Sciatic nerve (tissue), 2 donors: ENCODE measurements at regions not wholly inside any gene's neighbourhood (a gene's known extent, or its start where the extent isn't known, plus 50 kb on each side); places are given as distances from the start of the nearest gene placed in this dataset.

ENCODE experiments used
- ATAC-seq: fragments of 200-7000 bp; cut with Tn5 transposase; one replicate; pipeline ENCODE4 v1.9.1; 2020; ENCODE audit warnings: mild to moderate bottlenecking, moderate library complexity
- DNase-seq: peaks from one replicate; pipeline ENCODE4 v3.0.0-alpha.2; 2020; ENCODE audit warnings: low spot score
- intact Hi-C: fragments of 100-400 bp; cut with DNase I; formaldehyde crosslinking; loops from one replicate; pipeline ENCODE4 v1.14.2; 2022
- donor health status: DM: no; HTN: no; CAD: no.
- donor health status: DM: no; HTN: no; CAD: no.

DNA sequence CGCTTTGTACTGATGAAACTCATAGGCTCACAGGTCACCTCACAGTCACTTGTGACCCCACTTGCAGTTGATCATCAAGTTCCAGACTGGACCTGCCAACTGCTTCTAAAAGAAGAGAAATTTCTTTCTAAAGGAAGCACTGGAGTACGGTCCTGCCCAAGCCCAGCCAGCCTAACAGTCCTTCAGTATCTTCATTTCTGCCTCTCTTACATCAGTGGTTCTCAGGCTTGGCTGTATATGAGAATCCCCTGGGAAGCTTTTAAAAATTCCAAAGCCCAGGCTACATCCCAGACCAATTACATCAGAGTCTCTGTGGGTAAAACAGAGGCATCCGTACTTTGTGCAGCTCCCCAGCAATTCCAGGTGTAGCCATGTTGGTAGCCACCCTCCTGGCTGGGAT lies 282.1 kb downstream of the NFIB start:
- DNase-seq (no peak), ATAC-seq (peak; percentile 30)
- intact Hi-C loops = no loop called here

- intact Hi-C loops = no loop called here
- DNase-seq = no peak
- ATAC-seq = peak; percentile 87
Measured at GRCh38 chr9:14031060-14031414, 282.9 kb downstream of the NFIB start.

DNA sequence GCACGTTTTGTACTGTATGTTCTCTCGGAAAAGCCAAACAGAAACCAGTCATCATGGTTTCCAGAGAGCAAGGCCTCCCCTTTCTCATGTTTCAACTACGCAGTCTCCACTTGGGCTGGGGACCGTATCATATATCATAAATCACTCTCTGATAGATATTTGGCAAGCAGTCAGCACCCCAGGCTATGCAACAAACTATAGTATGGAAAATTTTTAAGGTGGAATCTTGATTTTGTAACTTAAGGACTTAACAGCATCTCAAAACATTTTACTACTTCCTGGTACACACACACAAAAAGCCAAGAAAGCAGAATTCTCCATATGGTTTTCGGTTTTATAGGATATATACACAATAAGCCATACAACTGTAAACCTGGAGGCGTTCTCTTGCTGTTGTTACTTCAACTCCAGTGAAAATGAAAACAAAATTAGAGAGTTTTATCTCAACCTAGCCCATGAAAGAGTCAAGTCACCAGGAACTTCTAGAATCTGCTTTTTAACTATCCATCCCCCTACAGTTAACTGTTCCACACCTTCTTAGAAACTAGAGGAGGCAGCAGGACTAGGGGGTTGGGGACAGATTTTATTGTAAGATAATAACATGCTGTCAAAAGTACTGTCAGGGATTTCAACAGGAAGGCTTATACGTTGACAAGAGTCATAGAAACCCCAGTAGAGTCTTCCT lies 283.4 kb downstream of the NFIB start:
- no peak for DNase-seq
- intact Hi-C loops = no loop called here

DNA sequence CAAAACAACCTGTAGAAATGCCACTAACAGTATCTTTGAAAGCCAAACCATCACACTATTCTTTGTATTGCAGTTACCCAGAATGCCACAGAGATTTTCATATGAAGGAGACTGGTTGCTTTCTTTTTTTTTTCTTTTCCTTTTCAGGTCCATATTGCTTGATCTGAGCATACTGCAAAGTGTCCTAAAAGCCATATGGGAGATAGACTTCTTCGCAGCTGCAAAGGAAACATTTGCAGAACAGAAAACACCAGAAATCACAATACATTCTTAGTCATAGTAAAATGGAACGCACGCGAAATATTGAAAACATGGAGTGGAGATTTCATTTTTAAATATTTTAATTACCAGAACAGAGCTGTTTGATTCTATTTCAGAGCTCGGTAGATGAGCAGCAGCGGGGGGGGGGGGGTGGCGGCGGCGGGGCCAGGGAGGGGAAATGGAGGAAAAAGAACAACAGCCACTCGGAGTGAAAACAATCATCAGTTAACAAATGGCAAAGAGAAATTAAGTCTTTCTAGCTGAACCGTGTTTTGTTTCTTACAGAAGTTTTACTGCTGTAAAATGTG lies 284.1 kb downstream of the NFIB start:
- DNase-seq = no peak
- intact Hi-C loops = no loop called here
- ATAC-seq = peak; percentile 3

More for the DNA sequence above, 283.4 kb downstream of the NFIB start:
- ATAC-seq = peak; percentile 63

- DNase-seq (no peak), ATAC-seq (no peak)
- intact Hi-C loops = no loop called here
Measured at GRCh38 chr9:14027116-14027800, 286.7 kb downstream of the NFIB start.

DNA sequence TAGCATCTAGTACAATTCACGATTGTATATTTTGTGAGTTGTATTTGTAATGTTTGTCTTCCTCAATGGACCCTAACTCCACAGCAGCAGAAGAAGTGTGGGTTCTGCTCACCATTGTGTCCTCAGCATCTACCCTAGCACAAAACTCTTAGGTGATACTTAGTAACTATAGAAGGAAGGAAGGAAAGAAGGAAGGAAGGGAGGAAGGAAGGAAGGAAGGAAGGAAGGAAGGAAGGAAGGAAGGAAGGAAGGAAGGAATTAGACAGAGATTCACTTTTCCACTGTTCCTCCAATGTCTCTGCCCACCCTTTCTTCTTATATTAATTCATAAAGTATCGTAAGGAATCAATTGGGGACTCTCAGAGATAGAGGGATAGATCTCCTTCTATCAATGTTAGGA lies 288.2 kb downstream of the NFIB start:
- intact Hi-C loops = no loop called here
- DNase-seq = no peak
- ATAC-seq = no peak

DNA sequence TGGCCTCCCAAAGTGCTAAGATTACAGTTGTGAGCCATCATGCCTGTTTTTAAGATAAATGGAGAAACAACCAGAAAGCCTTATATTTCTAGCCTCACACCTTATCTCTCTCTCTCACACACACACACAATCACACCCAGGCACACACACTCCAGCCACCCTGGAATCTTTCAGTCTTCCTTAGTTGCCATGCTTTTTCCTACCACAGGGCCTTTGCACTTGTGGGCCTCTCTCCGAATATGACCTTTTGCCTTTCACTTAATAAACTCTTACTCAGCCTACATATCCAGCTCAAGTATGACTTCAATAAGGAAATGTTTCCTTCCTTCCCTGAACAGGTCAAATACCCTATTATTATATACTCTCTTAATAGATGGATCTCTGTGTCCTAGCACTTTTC lies 290.7 kb downstream of the NFIB start:
- ATAC-seq (no peak), DNase-seq (no peak)
- intact Hi-C loops = no loop called here

DNA sequence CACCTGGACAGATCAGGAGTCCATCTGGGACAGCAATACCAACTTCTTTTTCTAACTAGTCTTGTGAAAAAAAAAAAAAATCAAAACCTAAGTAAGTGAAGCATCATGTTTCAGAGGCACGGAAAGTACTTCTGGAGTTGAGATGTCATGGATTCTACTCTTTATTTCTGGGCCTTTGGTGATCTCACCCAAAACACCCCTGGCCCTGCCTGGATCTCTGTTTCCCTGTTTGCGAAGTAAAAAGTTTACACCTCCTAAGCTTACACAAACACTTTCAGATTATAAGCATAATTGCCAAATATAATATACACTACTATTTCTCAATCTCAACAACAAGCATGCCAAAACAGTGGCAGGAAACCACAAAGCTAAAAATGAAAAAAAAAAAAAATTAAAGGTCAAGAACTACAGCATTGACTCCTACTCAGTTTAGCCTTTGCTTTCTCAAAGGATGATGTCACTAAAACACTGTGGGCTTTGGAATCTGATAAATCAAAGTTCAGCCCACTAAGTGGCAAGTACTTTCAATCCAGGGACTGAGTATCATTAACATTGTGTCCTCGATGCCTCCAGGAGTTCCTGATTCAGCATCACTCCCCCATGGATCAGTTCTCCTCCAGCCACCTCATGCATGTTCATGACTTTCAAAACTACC lies 291.9 kb downstream of the NFIB start:
- DNase-seq (no peak), ATAC-seq (peak; percentile 43)
- intact Hi-C loops = no loop called here

GRCh38 chr9:14018081-14018480 lies 295.9 kb downstream of the NFIB start:
- intact Hi-C loops = no loop called here
- DNase-seq = no peak
- no peak for ATAC-seq

GRCh38 chr9:14014744-14015143 lies 299.2 kb downstream of the NFIB start:
- DNase-seq (no peak), ATAC-seq (no peak)
- intact Hi-C loops = no loop called here

DNA sequence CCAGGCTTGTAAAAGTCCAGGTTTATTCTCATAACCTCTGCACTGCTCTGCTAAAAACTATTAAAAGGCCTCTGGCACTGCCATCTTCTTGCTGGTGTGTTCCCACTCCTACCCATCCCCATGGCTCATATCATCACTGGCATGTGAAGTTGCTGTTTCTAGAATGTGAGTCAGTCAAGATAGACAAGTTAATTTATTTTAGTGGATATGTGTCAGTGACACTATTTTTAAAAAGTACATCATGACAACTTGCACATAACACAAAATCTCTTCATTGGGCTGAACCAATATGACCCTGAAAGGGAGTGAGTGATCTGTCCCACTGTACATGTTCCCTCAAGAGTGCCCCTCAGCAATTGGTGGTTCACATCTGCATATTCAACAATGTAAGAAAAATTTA lies 299.7 kb downstream of the NFIB start:
- intact Hi-C loops = no loop called here
- DNase-seq (no peak), ATAC-seq (no peak)

DNA sequence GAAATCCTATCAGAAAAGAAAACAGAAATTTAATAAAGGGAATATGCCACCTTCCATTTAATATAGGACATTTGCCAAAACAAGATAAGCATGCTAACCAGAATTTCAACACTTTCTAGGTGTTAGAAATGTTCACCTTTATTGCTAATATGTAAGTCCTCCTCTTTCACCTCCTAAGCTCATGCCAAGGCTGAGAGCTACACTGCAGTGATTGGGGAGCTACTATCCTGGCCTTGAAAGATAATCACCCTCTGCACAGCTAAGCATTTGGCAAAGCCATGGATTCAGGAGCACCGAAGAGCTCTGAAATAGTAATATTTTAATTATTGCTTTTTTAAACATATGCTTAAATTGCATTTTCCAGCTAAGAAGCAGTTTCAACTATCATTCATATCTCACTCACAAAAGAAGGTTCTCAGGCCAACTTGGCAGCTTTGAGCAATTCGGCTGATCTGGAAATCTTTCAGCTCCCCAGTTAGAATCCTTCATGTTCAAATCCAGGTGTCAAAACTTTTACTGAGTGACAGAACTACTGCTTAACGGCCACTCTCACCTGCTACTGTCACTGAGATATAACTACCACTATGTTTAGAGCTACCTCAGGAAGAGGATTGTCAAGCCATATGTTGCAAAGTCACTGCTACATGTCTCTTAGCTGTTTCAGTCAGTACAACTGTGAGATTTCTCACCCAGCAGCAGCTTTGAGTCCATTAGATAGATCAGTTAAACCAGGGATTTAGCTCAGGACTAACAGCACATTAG lies 302.0 kb downstream of the NFIB start:
- intact Hi-C loops = no loop called here
- ATAC-seq = no peak
- DNase-seq = no peak

GRCh38 chr9:14007190-14007769 lies 306.7 kb downstream of the NFIB start:
- intact Hi-C loops = no loop called here
- no peak for DNase-seq
- no peak for ATAC-seq

DNA sequence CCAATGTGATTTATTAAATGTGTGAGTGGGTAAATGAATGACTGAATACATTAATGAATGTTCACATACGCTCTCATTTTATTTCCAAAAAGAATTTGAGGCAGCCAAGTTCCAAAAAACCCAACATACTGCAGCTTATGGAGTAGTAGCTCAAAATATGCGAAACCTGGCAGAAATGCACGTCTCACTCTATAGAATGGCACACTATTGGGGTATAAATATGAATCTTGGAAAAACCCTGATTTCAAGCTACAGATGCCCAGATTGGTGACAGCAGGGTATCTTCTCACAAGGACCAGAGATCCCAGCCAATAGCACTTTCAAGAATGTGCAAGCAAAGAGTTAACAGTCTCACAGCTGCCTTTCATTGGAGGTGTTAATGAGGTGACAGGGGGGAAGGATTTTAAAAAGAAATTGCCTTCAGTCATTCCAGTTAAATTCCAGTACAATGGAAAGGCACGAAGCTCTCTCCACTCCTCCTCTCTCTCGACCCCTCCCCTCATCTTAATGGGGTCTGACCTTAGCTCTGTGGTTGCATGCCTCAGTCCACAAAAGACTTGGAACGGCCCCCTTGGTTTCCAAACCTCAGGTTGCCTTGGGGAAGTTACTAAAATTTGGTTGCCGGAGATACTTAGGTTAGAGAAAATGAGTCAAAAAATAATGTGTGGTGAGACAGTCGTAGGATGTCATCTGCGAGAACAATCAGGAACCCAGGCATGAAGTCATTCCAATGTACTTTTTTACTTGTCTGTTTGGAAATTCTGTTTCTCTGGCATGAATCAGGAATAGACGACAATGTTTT lies 307.4 kb downstream of the NFIB start:
- intact Hi-C loops = no loop called here
- ATAC-seq = no peak

GRCh38 chr9:14004110-14004509 lies 309.8 kb downstream of the NFIB start:
- ATAC-seq = no peak
- no peak for DNase-seq
- intact Hi-C loops = no loop called here

More for the DNA sequence above, 307.4 kb downstream of the NFIB start:
- no peak for DNase-seq

DNA sequence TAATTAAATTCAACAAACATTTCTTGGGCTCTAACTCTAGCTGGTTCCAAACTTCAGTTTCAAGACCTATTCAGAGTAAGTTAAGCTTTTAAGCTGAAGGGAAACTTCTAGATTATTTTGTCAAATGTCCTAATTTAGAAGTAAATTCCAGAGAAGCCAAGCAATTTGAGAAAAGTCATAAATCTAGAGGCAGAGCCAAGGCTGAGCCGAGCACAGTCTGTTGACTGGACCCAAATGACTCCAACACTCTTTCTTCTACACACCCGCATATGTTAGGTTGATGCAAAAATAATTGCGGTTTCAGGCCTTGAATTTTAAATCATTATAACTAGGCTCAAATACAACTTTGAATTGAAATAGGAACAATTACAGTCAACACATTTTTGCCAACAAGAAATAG lies 319.7 kb downstream of the NFIB start:
- intact Hi-C loops = no loop called here
- ATAC-seq = no peak
- no peak for DNase-seq

DNA sequence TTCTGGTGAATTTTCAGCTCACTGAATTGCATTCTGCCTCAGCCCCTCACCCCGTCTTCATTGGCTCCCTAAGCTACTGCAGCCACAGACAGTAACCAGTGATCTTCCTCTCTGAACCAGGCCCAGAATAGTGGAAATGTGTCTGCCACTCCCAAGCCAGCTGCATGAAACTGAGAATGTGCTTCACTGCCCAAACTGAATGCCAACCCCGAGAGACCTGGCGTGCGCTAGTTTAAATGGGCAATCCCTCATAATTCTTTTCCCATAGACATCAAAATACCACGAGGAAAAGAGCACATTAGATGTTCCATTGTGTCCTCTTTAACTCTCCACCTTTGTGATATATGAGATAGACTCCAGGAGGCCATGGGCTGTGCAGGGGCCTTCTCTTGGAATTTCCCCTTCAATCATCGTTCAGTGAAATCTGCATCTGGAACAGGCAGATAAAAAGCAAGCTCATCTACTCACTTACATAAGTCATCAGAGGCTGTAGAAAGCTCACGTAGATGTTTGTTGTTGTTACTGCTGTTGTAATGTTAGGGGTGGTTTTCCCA lies 320.2 kb downstream of the NFIB start:
- ATAC-seq (peak; percentile 52), DNase-seq (no peak)
- intact Hi-C loops = no loop called here
